Ishikawa (cell line): ENCODE measurements at regions not wholly inside any gene's neighbourhood (a gene's known extent, or its start where the extent isn't known, plus 50 kb on each side); places are given as distances from the start of the nearest gene placed in this dataset.

Experiments used
- EGR1 ChIP-seq: IDR thresholded peaks from 2 replicates; pipeline ENCODE4 v1.6.1; 2012
- EP300 ChIP-seq: IDR thresholded peaks from 2 replicates; pipeline ENCODE4 v1.6.1; 2012; ENCODE audit warnings: borderline replicate concordance
- FOXM1 ChIP-seq: IDR thresholded peaks from 2 replicates; pipeline ENCODE4 v1.6.1; 2012; ENCODE audit warnings: low read depth, borderline replicate concordance
- RAD21 ChIP-seq: IDR thresholded peaks from 2 replicates; pipeline ENCODE4 v1.6.1; 2012; ENCODE audit warnings: low read depth
- YY1 ChIP-seq: IDR thresholded peaks from 2 replicates; pipeline ENCODE4 v1.6.1; 2012; ENCODE audit warnings: low read depth
- TF ChIP-seq, protein P1 (sequence below): IDR thresholded peaks from 2 replicates; pipeline ENCODE4 v1.6.1; 2012; ENCODE audit warnings: low read depth, mild to moderate bottlenecking

DNA sequence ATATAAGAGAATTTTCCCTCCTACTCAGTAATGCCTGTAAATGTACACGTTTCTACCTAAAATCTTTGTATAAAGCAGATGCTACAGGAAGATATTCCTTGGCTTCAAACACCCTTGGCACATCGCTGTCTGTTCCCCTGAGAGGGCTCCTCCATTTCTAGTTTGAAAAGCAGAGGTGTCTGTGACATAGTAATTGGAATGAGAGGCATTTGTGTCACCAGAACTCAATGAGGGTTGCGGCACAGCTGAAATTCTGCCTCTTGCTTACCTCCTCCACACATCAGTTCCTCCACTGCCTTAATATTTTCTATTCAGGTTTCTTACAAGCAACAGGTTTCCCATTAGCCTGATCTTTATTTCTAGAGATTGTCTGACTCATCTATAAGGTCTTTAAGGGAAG is 359.9 kb upstream of the DCC start:
- TF ChIP-seq, protein P1, sequence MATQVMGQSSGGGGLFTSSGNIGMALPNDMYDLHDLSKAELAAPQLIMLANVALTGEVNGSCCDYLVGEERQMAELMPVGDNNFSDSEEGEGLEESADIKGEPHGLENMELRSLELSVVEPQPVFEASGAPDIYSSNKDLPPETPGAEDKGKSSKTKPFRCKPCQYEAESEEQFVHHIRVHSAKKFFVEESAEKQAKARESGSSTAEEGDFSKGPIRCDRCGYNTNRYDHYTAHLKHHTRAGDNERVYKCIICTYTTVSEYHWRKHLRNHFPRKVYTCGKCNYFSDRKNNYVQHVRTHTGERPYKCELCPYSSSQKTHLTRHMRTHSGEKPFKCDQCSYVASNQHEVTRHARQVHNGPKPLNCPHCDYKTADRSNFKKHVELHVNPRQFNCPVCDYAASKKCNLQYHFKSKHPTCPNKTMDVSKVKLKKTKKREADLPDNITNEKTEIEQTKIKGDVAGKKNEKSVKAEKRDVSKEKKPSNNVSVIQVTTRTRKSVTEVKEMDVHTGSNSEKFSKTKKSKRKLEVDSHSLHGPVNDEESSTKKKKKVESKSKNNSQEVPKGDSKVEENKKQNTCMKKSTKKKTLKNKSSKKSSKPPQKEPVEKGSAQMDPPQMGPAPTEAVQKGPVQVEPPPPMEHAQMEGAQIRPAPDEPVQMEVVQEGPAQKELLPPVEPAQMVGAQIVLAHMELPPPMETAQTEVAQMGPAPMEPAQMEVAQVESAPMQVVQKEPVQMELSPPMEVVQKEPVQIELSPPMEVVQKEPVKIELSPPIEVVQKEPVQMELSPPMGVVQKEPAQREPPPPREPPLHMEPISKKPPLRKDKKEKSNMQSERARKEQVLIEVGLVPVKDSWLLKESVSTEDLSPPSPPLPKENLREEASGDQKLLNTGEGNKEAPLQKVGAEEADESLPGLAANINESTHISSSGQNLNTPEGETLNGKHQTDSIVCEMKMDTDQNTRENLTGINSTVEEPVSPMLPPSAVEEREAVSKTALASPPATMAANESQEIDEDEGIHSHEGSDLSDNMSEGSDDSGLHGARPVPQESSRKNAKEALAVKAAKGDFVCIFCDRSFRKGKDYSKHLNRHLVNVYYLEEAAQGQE, result no peak
- TF ChIP-seq RAD21 (no peak), EP300 (no peak), FOXM1 (no peak), EGR1 (no peak), YY1 (no peak)
